ENCODE measurements at regions not wholly inside any gene's neighbourhood (a gene's known extent, or its start where the extent isn't known, plus 50 kb on each side); places are given as distances from the start of the nearest gene placed in this dataset.

GRCh38 chr5:5069851-5070250 lies 70.3 kb upstream of the ADAMTS16 start:
- Histone ChIP-seq H3K9ac (ENCODE audit: low read length) (no peak overlapping the region), H3K27me3 (replicated peaks in 1 of 4; ENCODE audit: control extremely low read depth in 1 of 4, control insufficient read depth in 3 of 4, insufficient read depth in 4 of 4, low read length in 3 of 4) (no peaks in the 10 kb centered on the region), H3K4me2 (replicated peaks; ENCODE audit: low read depth, low read length, poor library complexity, severe bottlenecking) (no peak overlapping the region), H3K4me1 (ENCODE audit: control insufficient read depth in 2 of 2, insufficient read depth in 2 of 2, low read length in 2 of 2) (no peaks in the 10 kb centered on the region), H3K27ac (ENCODE audit: low read length in 2 of 2) (no peak overlapping the region), H3K79me2 (ENCODE audit: control insufficient read depth, insufficient read depth, low read length) (no peaks in the 10 kb centered on the region), H2AFZ (ENCODE audit: insufficient read depth, low read depth, low read length, poor library complexity, severe bottlenecking) (no peak overlapping the region), H4K20me1 (ENCODE audit: control insufficient read depth, insufficient read depth, low read length, poor library complexity, severe bottlenecking) (no peaks in the 10 kb centered on the region), H3K9me3 (ENCODE audit: control extremely low read depth in 1 of 3, control insufficient read depth in 2 of 3, insufficient read depth in 1 of 3, low read length in 2 of 3) (peaks cover 0 to 6% (median 0%) of the 10 kb centered on the region in 3 donors), H3K4me3 (ENCODE audit: control extremely low read depth in 1 of 5, extremely low read depth in 1 of 5, insufficient read depth in 1 of 5, low read depth in 2 of 5, low read length in 4 of 5) (no peak overlapping the region), H3K36me3 (replicated peaks in 1 of 2; ENCODE audit: control extremely low read depth in 1 of 2, control insufficient read depth in 1 of 2, extremely low read depth in 1 of 2, insufficient read depth in 2 of 2, low read length in 1 of 2) (no peaks in the 10 kb centered on the region)
- ChIA-PET CTCF (no interaction called here), POLR2A (no interaction called here)
- no peak overlapping the region for H3K27ac Mint-ChIP-seq
- no peak for ATAC-seq (ENCODE audit: low read depth)
- H3K4me1 Mint-ChIP-seq, result no peaks in the 10 kb centered on the region
- DNase-seq, result no peak
- 88% methylated on average over 3 of the region's 5 CpGs for WGBS (ENCODE audit: insufficient coverage)
- TF ChIP-seq EZH2 (IDR thresholded peaks at IDR 0.05; ENCODE audit: borderline replicate concordance, insufficient read depth, low read depth, low read length, poor library complexity, severe bottlenecking), result no peak
- TF ChIP-seq CTCF (IDR thresholded peaks at IDR 0.05), result no peak
- intact Hi-C loops (cut with micrococcal nuclease), result no loop called here
- H3K9me3 Mint-ChIP-seq (ENCODE audit: insufficient read depth), result no peaks in the 10 kb centered on the region
- no peak overlapping the region for H3K4me3 Mint-ChIP-seq
- H3K27me3 Mint-ChIP-seq, result no peaks in the 10 kb centered on the region

- WGBS (ENCODE audit: insufficient coverage), result 79% methylated on average over 5 of the region's 5 CpGs
- no peak for TF ChIP-seq CTCF (IDR thresholded peaks at IDR 0.05)
- no peak for TF ChIP-seq EZH2 (IDR thresholded peaks at IDR 0.05; ENCODE audit: borderline replicate concordance, insufficient read depth, low read depth, low read length, poor library complexity, severe bottlenecking)
- Histone ChIP-seq H4K20me1 (ENCODE audit: control insufficient read depth, insufficient read depth, low read length, poor library complexity, severe bottlenecking) (no peaks in the 10 kb centered on the region), H3K27ac (ENCODE audit: low read length in 2 of 2) (no peak overlapping the region), H3K79me2 (ENCODE audit: control insufficient read depth, insufficient read depth, low read length) (no peaks in the 10 kb centered on the region), H3K4me1 (ENCODE audit: control insufficient read depth in 2 of 2, insufficient read depth in 2 of 2, low read length in 2 of 2) (no peaks in the 10 kb centered on the region), H2AFZ (ENCODE audit: insufficient read depth, low read depth, low read length, poor library complexity, severe bottlenecking) (no peak overlapping the region), H3K9me3 (ENCODE audit: control extremely low read depth in 1 of 3, control insufficient read depth in 2 of 3, insufficient read depth in 1 of 3, low read length in 2 of 3) (peaks cover 0 to 6% (median 0%) of the 10 kb centered on the region in 3 donors), H3K27me3 (replicated peaks in 1 of 4; ENCODE audit: control extremely low read depth in 1 of 4, control insufficient read depth in 3 of 4, insufficient read depth in 4 of 4, low read length in 3 of 4) (no peaks in the 10 kb centered on the region), H3K36me3 (replicated peaks in 1 of 2; ENCODE audit: control extremely low read depth in 1 of 2, control insufficient read depth in 1 of 2, extremely low read depth in 1 of 2, insufficient read depth in 2 of 2, low read length in 1 of 2) (no peaks in the 10 kb centered on the region), H3K4me3 (ENCODE audit: control extremely low read depth in 1 of 5, extremely low read depth in 1 of 5, insufficient read depth in 1 of 5, low read depth in 2 of 5, low read length in 4 of 5) (no peak overlapping the region), H3K4me2 (replicated peaks; ENCODE audit: low read depth, low read length, poor library complexity, severe bottlenecking) (no peak overlapping the region), H3K9ac (ENCODE audit: low read length) (no peak overlapping the region)
- DNase-seq (no peak), ATAC-seq (ENCODE audit: low read depth) (no peak)
- CTCF ChIA-PET, result no interaction called here
- Mint-ChIP-seq H3K4me1 (no peaks in the 10 kb centered on the region), H3K9me3 (ENCODE audit: insufficient read depth) (no peaks in the 10 kb centered on the region), H3K4me3 (no peak overlapping the region), H3K27ac (no peak overlapping the region), H3K27me3 (peaks cover 3% of the 10 kb centered on the region)
- POLR2A ChIA-PET, result no interaction called here
- intact Hi-C loops (cut with micrococcal nuclease), result no loop called here
These were observed 68.6 kb upstream of the ADAMTS16 start for GRCh38 chr5:5071554-5071953.
